Duodenal mucosa (tissue), 2 donors: ENCODE measurements at regions not wholly inside any gene's neighbourhood (a gene's known extent, or its start where the extent isn't known, plus 50 kb on each side); places are given as distances from the start of the nearest gene placed in this dataset.

Source experiments
- H3K27ac ChIP-seq: one replicate; pipeline ENCODE4 v1.7.0; 2013; ENCODE audit warnings: low read depth, low read length
- H3K27me3 ChIP-seq, 2 donors: one replicate each; pipeline ENCODE4 v1.7.0; 2013; ENCODE audit warnings: low read length in 2 of 2, control low read depth in 1 of 2; ENCODE audit not compliant: insufficient read depth in 2 of 2, control insufficient read depth in 1 of 2
- H3K36me3 ChIP-seq, 2 donors: one replicate each; pipeline ENCODE4 v1.7.0; 2013; ENCODE audit warnings: low read length in 2 of 2, control low read depth in 1 of 2; ENCODE audit not compliant: insufficient read depth in 2 of 2, control insufficient read depth in 1 of 2
- H3K4me1 ChIP-seq, 2 donors: one replicate each; pipeline ENCODE4 v1.7.0; 2013; ENCODE audit warnings: low read length in 2 of 2, control low read depth in 1 of 2; ENCODE audit not compliant: insufficient read depth in 2 of 2, control insufficient read depth in 1 of 2
- H3K4me3 ChIP-seq, 2 donors: one replicate each; pipeline ENCODE4 v1.7.0; 2013; ENCODE audit warnings: low read length in 2 of 2, low read depth in 1 of 2
- H3K9ac ChIP-seq, 2 donors: one replicate each; pipeline ENCODE4 v1.7.0; 2013; ENCODE audit warnings: low read length in 2 of 2, low read depth in 1 of 2
- H3K9me3 ChIP-seq, 2 donors: one replicate each; pipeline ENCODE4 v1.7.0; 2013; ENCODE audit warnings: low read length in 2 of 2, control low read depth in 1 of 2; ENCODE audit not compliant: control insufficient read depth in 1 of 2

- no peak overlapping the region for H3K9ac ChIP-seq
- H3K27me3 ChIP-seq = no peaks in the 10 kb centered on the region
- H3K4me1 ChIP-seq = no peaks in the 10 kb centered on the region
- H3K36me3 ChIP-seq = no peaks in the 10 kb centered on the region
- H3K4me3 ChIP-seq = no peak overlapping the region
- no peaks in the 10 kb centered on the region for H3K9me3 ChIP-seq
- H3K27ac ChIP-seq = no peak overlapping the region
These were observed 213.1 kb upstream of the NECTIN3 start for GRCh38 chr3:110858549-110858948.

GRCh38 chr3:110859336-110859735 is 212.3 kb upstream of the NECTIN3 start:
- Histone ChIP-seq H3K27me3 (no peaks in the 10 kb centered on the region), H3K4me1 (no peaks in the 10 kb centered on the region), H3K4me3 (no peak overlapping the region), H3K9me3 (no peaks in the 10 kb centered on the region), H3K36me3 (no peaks in the 10 kb centered on the region), H3K27ac (no peak overlapping the region), H3K9ac (no peak overlapping the region)

GRCh38 chr3:110859993-110860392 is 211.6 kb upstream of the NECTIN3 start:
- no peaks in the 10 kb centered on the region for H3K36me3 ChIP-seq
- no peak overlapping the region for H3K9ac ChIP-seq
- H3K27me3 ChIP-seq = no peaks in the 10 kb centered on the region
- no peak overlapping the region for H3K27ac ChIP-seq
- H3K9me3 ChIP-seq = no peaks in the 10 kb centered on the region
- H3K4me3 ChIP-seq = no peak overlapping the region
- no peaks in the 10 kb centered on the region for H3K4me1 ChIP-seq

GRCh38 chr3:110865934-110866333 is 205.7 kb upstream of the NECTIN3 start:
- no peak overlapping the region for H3K27ac ChIP-seq
- H3K27me3 ChIP-seq = no peaks in the 10 kb centered on the region
- H3K9me3 ChIP-seq = no peaks in the 10 kb centered on the region
- no peaks in the 10 kb centered on the region for H3K4me1 ChIP-seq
- H3K4me3 ChIP-seq = no peak overlapping the region
- no peak overlapping the region for H3K9ac ChIP-seq
- no peaks in the 10 kb centered on the region for H3K36me3 ChIP-seq

GRCh38 chr3:110868106-110868505 is 203.5 kb upstream of the NECTIN3 start:
- no peak overlapping the region for H3K4me3 ChIP-seq
- H3K9me3 ChIP-seq = no peaks in the 10 kb centered on the region
- no peak overlapping the region for H3K27ac ChIP-seq
- H3K4me1 ChIP-seq = no peaks in the 10 kb centered on the region
- no peaks in the 10 kb centered on the region for H3K36me3 ChIP-seq
- no peaks in the 10 kb centered on the region for H3K27me3 ChIP-seq
- H3K9ac ChIP-seq = no peak overlapping the region

- Histone ChIP-seq H3K36me3 (no peaks in the 10 kb centered on the region), H3K4me1 (no peaks in the 10 kb centered on the region), H3K27me3 (no peaks in the 10 kb centered on the region), H3K4me3 (no peak overlapping the region), H3K27ac (no peak overlapping the region), H3K9ac (no peak overlapping the region), H3K9me3 (peaks cover 4 to 8% of the 10 kb centered on the region in 2 donors)
These were observed 201.9 kb upstream of the NECTIN3 start for GRCh38 chr3:110869736-110870135.

- no peaks in the 10 kb centered on the region for H3K36me3 ChIP-seq
- H3K27me3 ChIP-seq = no peaks in the 10 kb centered on the region
- no peak overlapping the region for H3K9ac ChIP-seq
- H3K4me1 ChIP-seq = no peaks in the 10 kb centered on the region
- no peak overlapping the region for H3K27ac ChIP-seq
- peaks cover 4 to 8% of the 10 kb centered on the region in 2 donors for H3K9me3 ChIP-seq
- H3K4me3 ChIP-seq = no peak overlapping the region
These were observed 199.7 kb upstream of the NECTIN3 start for GRCh38 chr3:110871869-110872268.

- no peak overlapping the region for H3K27ac ChIP-seq
- peaks cover 3 to 8% of the 10 kb centered on the region in 2 donors for H3K9me3 ChIP-seq
- H3K4me3 ChIP-seq = no peak overlapping the region
- no peaks in the 10 kb centered on the region for H3K36me3 ChIP-seq
- no peak overlapping the region for H3K9ac ChIP-seq
- no peaks in the 10 kb centered on the region for H3K4me1 ChIP-seq
- H3K27me3 ChIP-seq = no peaks in the 10 kb centered on the region
These were observed 192.9 kb upstream of the NECTIN3 start for GRCh38 chr3:110878692-110879091.

- Histone ChIP-seq H3K9me3 (no peaks in the 10 kb centered on the region), H3K36me3 (no peaks in the 10 kb centered on the region), H3K9ac (no peak overlapping the region), H3K27me3 (no peaks in the 10 kb centered on the region), H3K4me3 (no peak overlapping the region), H3K27ac (no peak overlapping the region), H3K4me1 (no peaks in the 10 kb centered on the region)
These were observed 190.5 kb upstream of the NECTIN3 start for GRCh38 chr3:110881069-110881468.

GRCh38 chr3:110886222-110886893 is 185.3 kb upstream of the NECTIN3 start:
- H3K4me1 ChIP-seq = no peaks in the 10 kb centered on the region
- no peak overlapping the region for H3K27ac ChIP-seq
- H3K4me3 ChIP-seq = no peak overlapping the region
- H3K27me3 ChIP-seq = no peaks in the 10 kb centered on the region
- no peak overlapping the region for H3K9ac ChIP-seq
- H3K9me3 ChIP-seq = no peaks in the 10 kb centered on the region
- H3K36me3 ChIP-seq = no peaks in the 10 kb centered on the region

GRCh38 chr3:110887176-110887575 is 184.4 kb upstream of the NECTIN3 start:
- Histone ChIP-seq H3K9me3 (no peaks in the 10 kb centered on the region), H3K4me3 (no peak overlapping the region), H3K27ac (no peak overlapping the region), H3K4me1 (no peaks in the 10 kb centered on the region), H3K27me3 (no peaks in the 10 kb centered on the region), H3K9ac (no peak overlapping the region), H3K36me3 (no peaks in the 10 kb centered on the region)
